OCI-LY7 (cell line): ENCODE measurements at regions not wholly inside any gene's neighbourhood (a gene's known extent, or its start where the extent isn't known, plus 50 kb on each side); places are given as distances from the start of the nearest gene placed in this dataset.

Source experiments
- CTCF ChIP-seq: fragments of 200-600 bp; sonication (generic); conservative IDR thresholded peaks from 2 replicates; pipeline ENCODE4 v1.5.1; 2014; ENCODE audit warnings: mild to moderate bottlenecking, antibody characterized with exemption, low read length, moderate library complexity, mixed read lengths
- EZH2phosphoT487 ChIP-seq: fragments of 200-600 bp; sonication (generic); IDR thresholded peaks from 2 replicates; pipeline ENCODE4 v1.6.1; 2018; ENCODE audit warnings: low read depth, borderline replicate concordance, mild to moderate bottlenecking, mixed run types, antibody characterized with exemption, low read length, moderate library complexity, mixed read lengths

DNA sequence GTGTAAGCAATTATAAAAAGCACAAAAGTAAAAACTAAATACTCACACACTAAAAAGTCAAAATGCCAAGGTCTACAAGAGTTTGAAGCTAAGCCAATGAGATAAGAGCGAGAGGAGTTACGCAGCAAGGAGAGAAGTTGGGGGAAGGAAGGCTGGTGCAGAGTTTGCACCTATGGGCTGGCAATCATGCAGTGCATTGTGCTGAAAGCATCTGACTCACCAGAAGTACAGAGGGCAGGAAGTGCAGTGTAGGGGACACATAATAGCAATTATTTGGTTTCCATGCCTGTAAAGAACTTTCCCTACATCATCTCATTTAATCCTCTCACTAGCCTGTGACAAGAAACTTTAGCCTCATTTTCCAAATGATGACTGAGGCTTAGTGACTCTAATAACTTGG lies 142.7 kb upstream of the KYNU start:
- TF ChIP-seq CTCF (no peak), EZH2phosphoT487 (no peak)
